Endothelial cell of umbilical vein (primary cell): ENCODE measurements at regions not wholly inside any gene's neighbourhood (a gene's known extent, or its start where the extent isn't known, plus 50 kb on each side); places are given as distances from the start of the nearest gene placed in this dataset.

ENCODE experiments used
- EZH2 ChIP-seq: IDR thresholded peaks from 2 replicates; pipeline ENCODE4 v1.6.1; 2012; ENCODE audit warnings: borderline replicate concordance, low read depth, mild to moderate bottlenecking, moderate library complexity, low read length, inconsistent platforms; ENCODE audit not compliant: severe bottlenecking
- FOS ChIP-seq: IDR thresholded peaks from 2 replicates; pipeline ENCODE4 v1.6.1; 2011; ENCODE audit warnings: mild to moderate bottlenecking, low read length, moderate library complexity, borderline replicate concordance; ENCODE audit not compliant: insufficient read depth
- GATA2 ChIP-seq: IDR thresholded peaks from 2 replicates; pipeline ENCODE4 v1.7.0; 2011; ENCODE audit warnings: low read depth, mild to moderate bottlenecking, moderate library complexity, mixed read lengths, low read length; ENCODE audit not compliant: insufficient read length, insufficient read depth
- MYC ChIP-seq: IDR thresholded peaks from one replicate; pipeline ENCODE4 v1.6.1; 2011; ENCODE audit warnings: mild to moderate bottlenecking, low read depth, low read length
- POLR2A ChIP-seq: IDR thresholded peaks from 2 replicates; pipeline ENCODE4 v1.6.1; 2012; ENCODE audit warnings: low read depth, mild to moderate bottlenecking, control low read depth, low read length
- POLR2AphosphoS5 ChIP-seq: IDR thresholded peaks from 2 replicates; pipeline ENCODE4 v1.6.1; 2012; ENCODE audit warnings: low read depth, mild to moderate bottlenecking, control low read depth, low read length, moderate library complexity; ENCODE audit not compliant: insufficient read depth
- TF ChIP-seq, protein P1 (sequence below), 2 donors: IDR thresholded peaks; 1 replicate in 1 of 2; 2 replicates in 1 of 2; pipeline ENCODE4 v1.5.1; 2011; ENCODE audit warnings: low read length in 2 of 2, mild to moderate bottlenecking in 2 of 2, moderate library complexity in 2 of 2, control low read depth in 1 of 2, inconsistent platforms in 1 of 2, low read depth in 1 of 2; ENCODE audit not compliant: insufficient read depth in 1 of 2; ENCODE audit errors: extremely low read depth in 1 of 2

DNA sequence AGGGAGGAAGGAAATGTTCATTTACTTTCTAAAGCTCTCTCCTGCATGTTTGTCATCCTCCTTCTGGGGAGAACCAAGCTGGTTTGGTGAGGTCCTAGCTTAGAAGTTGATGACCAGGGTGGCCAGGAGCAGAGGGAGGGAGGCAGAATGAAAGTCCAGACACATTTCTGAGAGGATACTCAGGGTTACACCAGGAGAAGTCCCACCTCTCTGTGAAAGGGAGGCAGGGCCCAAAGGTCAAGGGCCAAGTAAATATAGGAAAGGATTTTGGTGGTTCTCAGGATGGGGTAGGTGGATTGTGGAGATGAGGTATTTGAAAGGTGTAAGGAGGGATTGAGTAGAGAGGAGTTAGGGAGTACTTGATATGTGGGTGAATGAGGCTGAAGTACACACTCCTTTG, 58.0 kb upstream of the FBXO11 start:
- TF ChIP-seq, protein P1, sequence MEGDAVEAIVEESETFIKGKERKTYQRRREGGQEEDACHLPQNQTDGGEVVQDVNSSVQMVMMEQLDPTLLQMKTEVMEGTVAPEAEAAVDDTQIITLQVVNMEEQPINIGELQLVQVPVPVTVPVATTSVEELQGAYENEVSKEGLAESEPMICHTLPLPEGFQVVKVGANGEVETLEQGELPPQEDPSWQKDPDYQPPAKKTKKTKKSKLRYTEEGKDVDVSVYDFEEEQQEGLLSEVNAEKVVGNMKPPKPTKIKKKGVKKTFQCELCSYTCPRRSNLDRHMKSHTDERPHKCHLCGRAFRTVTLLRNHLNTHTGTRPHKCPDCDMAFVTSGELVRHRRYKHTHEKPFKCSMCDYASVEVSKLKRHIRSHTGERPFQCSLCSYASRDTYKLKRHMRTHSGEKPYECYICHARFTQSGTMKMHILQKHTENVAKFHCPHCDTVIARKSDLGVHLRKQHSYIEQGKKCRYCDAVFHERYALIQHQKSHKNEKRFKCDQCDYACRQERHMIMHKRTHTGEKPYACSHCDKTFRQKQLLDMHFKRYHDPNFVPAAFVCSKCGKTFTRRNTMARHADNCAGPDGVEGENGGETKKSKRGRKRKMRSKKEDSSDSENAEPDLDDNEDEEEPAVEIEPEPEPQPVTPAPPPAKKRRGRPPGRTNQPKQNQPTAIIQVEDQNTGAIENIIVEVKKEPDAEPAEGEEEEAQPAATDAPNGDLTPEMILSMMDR (IDR thresholded peaks at IDR 0.05; ENCODE audit: extremely low read depth in 1 of 2, insufficient read depth in 1 of 2, low read depth in 1 of 2, low read length in 2 of 2) = no peak
- TF ChIP-seq POLR2A = no peak
- TF ChIP-seq EZH2 = no peak
- no peak for TF ChIP-seq MYC
- TF ChIP-seq GATA2 = no peak
- TF ChIP-seq POLR2AphosphoS5 = no peak
- no peak for TF ChIP-seq FOS
